ENCODE measurements at regions not wholly inside any gene's neighbourhood (a gene's known extent, or its start where the extent isn't known, plus 50 kb on each side); places are given as distances from the start of the nearest gene placed in this dataset.

GRCh38 chr11:119491753-119492510, 69.0 kb upstream of the THY1 start:
- DNase-seq (ENCODE audit: low spot score), result no peak

GRCh38 chr11:119490253-119491006, 67.5 kb upstream of the THY1 start:
- DNase-seq (ENCODE audit: low spot score), result no peak

GRCh38 chr11:119489087-119489486, 66.1 kb upstream of the THY1 start:
- no peak for DNase-seq (ENCODE audit: low spot score)

GRCh38 chr11:119488256-119488995, 65.5 kb upstream of the THY1 start:
- DNase-seq (ENCODE audit: low spot score), result no peak

GRCh38 chr11:119486691-119487259, 63.8 kb upstream of the THY1 start:
- DNase-seq (ENCODE audit: low spot score), result no peak

GRCh38 chr11:119486016-119486415, 63.0 kb upstream of the THY1 start:
- no peak for DNase-seq (ENCODE audit: low spot score)

GRCh38 chr11:119484741-119485605, 62.0 kb upstream of the THY1 start:
- DNase-seq (ENCODE audit: low spot score), result no peak

GRCh38 chr11:119483881-119484371, 61.0 kb upstream of the THY1 start:
- DNase-seq (ENCODE audit: low spot score), result no peak

GRCh38 chr11:119483341-119483880, 60.4 kb upstream of the THY1 start:
- DNase-seq (ENCODE audit: low spot score), result no peak

GRCh38 chr11:119482521-119483011, 59.6 kb upstream of the THY1 start:
- DNase-seq (ENCODE audit: low spot score), result no peak

- DNase-seq (ENCODE audit: low spot score), result no peak
Measured at GRCh38 chr11:119481667-119482400, 58.9 kb upstream of the THY1 start.

GRCh38 chr11:119481021-119481666, 58.2 kb upstream of the THY1 start:
- peak; percentile 87 for DNase-seq (ENCODE audit: low spot score)

GRCh38 chr11:119480380-119481020, 57.5 kb upstream of the THY1 start:
- no peak for DNase-seq (ENCODE audit: low spot score)

- DNase-seq (ENCODE audit: low spot score), result no peak
Measured at GRCh38 chr11:119479685-119480275, 56.8 kb upstream of the THY1 start.

- DNase-seq (ENCODE audit: low spot score), result no peak
Measured at GRCh38 chr11:119478711-119479285, 55.8 kb upstream of the THY1 start.

- DNase-seq (ENCODE audit: low spot score), result no peak
Measured at GRCh38 chr11:119476666-119477331, 53.8 kb upstream of the THY1 start.

- DNase-seq (ENCODE audit: low spot score), result no peak
Measured at GRCh38 chr11:119476038-119476437, 53.1 kb upstream of the THY1 start.

Data from umbilical cord (tissue), 1 donor.